Activated CD8-positive, alpha-beta memory T cell treated with anti-CD3 and anti-CD28 coated beads, Interleukin-2, amount 50 U/mL, for 1 hour (primary cell): ENCODE measurements at regions not wholly inside any gene's neighbourhood (a gene's known extent, or its start where the extent isn't known, plus 50 kb on each side); places are given as distances from the start of the nearest gene placed in this dataset.

Experiments
- DNase-seq: peaks from one replicate; pipeline ENCODE4 v3.0.0-alpha.2; 2020; ENCODE audit errors: extremely low read depth

DNA sequence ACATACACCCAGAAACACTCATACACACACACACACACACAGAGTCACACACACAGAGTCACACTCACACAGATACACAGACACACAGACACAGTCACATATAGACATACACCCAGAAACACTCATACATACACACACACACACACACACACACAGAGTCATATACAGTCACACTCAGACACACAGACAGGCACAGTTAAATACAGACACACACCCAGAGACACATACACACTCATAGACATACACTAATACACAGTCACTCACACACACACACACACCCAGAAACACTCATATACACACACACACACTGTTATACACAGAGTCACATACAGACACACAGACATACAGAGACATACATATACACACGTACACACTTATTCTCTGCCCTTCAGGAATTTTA is 250.9 kb downstream of the QKI start:
- no peak for DNase-seq

DNA sequence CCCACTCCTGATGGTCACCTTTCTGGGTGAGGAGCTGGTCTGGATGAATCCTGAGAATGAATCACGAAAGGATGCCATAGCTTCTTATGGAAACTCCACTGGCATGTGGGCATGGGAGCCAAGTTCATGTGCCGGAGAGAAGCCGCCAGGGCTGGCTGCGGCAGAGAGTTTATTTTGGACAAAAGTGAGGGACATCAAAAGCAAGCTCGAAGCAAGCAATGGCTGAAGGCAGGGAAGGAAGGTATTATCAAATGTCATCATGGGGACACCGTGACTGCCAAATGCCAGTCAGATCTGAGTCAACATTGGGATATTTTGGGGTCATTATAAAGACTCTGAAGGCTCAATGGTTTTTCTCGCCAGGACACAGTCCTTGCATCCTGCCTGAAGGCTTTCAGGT is 249.1 kb downstream of the QKI start:
- DNase-seq = no peak

DNA sequence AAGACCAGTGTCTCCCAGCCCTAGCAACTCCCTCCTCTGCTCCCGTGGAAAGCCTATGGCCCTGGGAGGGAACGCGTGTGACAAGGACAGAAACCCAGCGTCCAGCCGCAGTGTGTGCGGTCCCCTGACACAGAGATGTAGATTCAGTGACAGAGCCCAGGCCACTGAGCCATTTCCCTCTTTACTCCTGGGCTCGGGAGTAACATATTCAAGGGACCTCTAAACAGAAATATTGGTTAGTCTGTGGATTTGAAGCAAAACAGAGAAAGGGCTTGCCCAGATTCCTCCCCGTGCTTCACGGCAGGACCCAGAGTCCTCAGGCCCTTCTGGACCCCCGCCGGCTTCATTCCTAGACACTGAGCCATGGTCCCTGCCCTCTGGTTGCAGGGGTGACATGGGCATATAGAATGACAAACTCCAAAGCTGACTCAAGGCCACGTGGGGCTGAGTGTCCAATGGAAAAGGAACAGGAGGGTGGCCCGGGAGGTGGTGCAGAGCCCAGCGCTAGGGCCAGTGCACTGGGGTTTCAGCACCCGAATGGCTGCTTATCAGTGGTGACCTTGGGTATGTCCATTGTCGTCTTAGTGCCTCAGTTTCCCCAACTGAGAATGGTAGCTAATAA is 248.2 kb downstream of the QKI start:
- no peak for DNase-seq

DNA sequence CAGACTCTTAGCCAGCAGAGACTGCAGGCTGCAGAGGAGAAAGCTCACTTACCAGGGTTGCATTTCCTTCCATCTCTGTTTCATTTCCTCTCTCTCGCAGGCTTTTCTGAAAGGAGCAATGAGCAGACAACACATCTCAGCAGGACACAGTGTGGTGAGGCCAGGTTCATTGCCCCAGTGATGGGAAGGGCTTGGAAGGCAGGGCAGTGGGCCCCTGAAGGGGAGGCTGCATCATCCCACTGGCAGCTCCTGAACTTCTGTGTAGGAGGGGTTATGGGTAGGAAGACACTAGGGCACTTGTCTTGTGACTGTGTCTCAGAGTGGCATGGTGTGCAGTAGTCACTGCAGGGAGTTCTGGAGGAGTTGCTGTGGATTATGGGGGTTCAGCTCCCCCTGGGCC is 246.8 kb downstream of the QKI start:
- no peak for DNase-seq

DNA sequence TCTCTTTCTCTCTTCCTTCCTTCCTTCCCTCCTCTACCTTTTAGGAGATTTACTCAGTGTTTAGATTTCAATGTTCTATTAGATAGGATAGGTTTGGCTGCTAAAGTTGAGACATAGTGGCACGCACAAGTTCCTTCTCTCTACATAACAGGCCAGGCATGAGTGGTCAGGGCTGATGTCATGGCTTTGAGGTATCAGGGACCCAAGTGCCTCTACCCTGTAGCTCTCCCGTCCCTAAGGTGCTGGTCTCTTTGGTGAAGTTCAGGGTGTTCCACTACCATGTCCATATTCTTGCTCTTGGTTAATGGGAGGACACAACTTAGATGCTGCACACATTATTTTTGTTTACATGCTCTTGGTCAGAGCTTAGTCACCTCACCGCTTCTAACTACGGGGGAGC is 245.3 kb downstream of the QKI start:
- DNase-seq = no peak

DNA sequence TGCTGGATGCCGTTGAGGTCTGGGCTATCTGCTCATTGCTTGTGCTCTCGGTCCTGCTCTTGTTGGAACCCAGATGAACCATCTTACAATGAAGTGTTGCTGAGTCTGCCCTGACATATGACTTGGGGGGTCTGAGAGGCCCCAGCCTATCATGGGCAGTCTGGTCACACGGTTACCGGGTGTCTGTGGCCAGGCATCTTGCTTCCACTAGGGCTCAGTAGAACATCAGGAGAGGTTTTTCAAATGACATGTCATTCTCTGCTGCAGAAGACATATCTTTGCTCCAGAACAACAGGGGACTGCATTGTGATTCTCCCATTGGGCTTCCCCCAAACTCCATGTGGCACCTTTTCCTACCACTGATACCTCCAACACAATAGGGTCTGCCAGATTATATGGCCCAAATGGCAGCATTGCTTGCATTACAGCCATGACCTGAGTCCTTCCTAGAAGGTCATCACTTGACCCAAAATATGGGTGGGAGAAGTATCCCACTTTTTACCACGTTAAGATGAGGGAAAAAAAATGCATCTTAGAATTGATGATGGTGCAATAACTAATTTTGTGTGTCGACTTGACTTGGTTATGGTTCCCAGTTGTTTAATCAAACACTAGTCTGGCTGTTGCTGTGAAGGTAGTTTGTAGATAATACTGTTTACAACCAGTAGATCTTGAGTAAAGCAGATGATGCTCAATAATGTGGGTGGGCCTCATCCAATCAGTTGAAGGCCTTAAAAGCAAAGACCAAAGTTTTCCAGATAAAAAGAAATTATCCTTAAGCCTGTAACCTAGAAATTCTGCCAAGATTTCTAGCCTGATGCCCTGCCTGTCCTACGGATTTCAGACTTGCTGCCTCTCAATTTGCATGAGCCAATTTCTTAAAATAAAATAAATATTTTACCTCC is 241.0 kb downstream of the QKI start:
- DNase-seq = no peak

DNA sequence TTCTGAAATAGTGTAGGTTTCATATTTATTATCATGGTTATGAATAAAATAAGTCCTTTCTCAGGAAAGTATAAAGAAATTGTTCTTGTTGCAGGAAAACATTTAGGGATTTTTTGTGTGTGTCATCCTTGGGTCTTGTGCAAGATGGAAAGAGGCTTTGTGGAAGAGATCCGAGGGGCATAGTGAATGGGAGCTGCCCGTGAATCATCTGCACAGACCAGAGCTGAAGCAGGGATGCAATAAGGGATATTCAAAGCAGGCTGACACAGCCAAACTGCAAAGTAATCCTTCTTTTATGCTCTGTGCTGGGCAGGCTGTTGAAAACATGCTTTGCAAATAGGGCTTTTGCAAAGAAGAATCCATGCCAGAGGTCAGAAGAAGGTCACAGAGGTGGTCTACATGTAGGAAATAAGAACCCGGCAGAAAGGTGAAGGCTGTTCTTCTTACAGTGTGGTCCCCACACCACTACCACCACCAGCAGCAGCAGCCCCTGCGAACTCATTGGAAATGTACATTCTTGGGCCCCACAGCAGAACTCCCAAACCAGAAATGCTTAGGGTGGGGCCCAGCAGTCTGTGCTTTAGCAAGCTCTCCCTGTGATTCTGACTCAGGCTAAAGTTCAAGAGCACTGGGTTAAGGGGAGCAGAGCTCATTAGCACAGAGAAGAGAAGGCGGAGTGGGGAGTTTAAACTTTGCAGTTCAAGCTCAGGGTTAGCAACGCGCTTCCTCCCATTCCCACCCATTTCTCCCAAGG is 237.6 kb downstream of the QKI start:
- DNase-seq = no peak

DNA sequence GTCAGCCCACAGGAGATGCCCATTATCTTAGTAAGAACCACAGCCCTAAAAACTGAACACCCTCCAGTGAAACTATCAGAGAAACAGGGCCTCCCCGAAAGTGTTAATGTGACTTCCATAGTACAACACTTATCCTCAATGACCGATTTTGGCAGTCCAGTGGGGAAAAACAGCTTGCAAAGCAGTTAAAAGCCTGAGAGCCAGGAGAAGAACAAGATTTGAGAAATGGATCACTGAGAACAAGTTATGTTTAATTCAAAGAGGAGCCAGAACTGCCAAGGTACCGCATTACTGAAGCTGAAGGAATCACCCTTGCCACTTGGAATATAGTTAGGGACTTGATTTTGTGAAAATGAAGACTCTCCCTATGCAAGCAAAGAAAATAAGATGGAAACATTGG is 236.9 kb downstream of the QKI start:
- no peak for DNase-seq

DNA sequence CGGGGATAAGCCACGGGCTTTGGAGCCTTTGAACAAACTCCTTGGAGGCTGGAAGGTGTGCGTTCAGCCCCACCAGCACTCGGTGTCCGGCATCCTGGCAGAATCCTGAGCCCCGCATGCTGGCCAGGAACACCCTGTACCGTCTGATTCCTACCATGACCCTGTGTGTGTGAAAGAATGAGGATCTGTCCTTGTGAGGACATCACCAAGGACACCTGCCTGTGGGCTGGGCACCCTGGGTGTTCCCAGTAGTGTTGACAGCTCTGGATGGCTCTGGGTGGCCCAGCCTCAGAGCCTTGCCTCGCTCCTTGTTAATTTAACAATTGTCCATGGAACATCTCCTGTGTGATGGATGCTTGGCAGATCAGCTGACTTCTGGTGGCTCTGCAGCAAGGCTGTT is 234.3 kb downstream of the QKI start:
- no peak for DNase-seq

DNA sequence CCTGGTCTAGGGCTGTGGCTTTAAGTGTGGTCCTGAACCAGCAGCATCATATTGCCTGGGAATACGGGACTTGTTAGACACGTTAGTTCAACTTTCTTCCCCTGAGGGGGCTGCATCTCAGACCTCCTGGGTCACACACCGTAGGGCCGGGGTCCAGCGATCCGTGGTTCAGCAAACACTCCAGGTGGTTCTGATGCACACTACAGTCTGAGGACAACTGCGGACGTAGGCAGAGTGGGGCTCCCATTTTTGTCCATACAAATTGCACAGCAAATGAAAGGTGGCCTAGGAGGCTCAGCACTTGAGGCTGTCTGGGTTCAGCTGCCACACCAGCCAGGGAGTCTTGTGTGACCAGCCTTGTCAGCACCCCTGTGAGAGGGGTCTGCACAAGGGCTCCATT is 233.1 kb downstream of the QKI start:
- no peak for DNase-seq

DNA sequence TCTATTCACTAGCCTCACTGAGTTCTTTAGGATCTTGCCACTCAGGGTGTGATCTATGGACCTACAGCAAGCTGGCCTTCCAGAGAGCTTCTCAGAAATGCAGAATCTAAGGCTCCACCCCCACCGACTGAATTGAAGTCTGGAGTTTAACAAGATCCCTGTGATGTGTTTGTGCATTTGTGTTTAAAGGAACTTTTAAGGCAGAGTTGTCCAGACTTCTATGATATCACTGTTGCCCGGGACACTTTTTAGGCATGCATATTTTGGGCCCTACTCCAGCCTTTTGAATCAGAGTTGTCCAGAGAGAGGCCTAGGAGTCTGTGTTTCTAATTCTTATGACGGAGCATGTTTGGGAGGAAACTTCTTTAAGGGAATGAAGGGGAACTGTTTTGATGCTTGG is 232.3 kb downstream of the QKI start:
- no peak for DNase-seq

DNA sequence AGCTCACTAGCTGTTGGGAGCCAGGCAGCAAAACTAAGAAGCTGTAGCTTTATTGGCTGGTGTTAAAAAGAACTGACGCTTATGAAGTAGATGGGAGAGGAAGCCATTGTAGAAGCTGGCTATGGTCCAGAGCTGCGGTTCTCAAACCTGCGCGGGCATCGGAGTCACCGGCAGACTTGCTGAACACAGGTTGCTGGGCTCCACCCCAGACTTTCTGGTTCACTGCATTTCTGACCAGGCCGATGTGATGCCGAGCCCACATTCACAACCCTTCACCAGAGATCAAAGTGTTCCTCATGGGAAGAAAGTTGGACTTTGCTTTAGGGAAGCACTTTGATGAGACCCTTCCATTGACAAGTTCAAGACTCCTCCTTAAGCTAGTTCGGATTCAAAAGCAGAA is 231.6 kb downstream of the QKI start:
- DNase-seq = no peak

DNA sequence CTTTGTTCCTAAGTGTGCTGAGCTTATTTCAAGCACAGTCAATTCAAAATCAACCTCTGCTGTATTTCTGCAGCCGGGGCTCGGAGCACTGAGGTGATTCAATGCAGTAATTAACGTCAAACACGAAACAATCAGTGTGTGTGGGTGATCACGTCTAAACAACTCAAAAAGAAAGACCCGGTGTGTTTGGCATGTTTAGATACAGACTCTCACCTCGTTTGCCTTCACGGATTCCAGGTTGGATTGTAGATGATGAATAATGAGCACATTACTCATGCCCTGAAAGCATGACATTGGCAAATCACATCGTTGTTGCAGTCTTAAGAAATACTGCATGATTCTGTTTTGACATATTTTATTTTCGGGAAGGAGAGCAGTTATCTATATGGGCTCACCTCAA is 231.0 kb downstream of the QKI start:
- DNase-seq = no peak

DNA sequence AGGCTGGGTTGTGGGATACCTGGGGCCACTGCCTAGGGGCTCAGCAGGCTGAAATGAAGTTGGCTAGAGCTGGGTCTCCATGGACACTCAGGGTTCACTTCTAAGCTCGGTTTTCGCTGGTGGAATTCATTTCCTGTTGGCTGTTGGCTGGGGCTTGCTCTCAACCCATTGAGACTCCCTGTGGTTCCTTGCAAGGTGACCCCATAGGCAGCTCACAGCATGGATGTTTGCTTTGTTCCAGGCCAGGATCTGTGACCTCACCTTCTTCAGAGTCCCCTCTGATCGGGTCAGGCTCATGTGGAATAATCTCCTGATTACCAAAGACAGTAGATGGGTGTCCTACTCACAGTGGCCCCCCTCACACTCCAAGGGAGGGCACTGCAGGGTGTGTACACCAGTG is 229.3 kb downstream of the QKI start:
- DNase-seq = no peak

DNA sequence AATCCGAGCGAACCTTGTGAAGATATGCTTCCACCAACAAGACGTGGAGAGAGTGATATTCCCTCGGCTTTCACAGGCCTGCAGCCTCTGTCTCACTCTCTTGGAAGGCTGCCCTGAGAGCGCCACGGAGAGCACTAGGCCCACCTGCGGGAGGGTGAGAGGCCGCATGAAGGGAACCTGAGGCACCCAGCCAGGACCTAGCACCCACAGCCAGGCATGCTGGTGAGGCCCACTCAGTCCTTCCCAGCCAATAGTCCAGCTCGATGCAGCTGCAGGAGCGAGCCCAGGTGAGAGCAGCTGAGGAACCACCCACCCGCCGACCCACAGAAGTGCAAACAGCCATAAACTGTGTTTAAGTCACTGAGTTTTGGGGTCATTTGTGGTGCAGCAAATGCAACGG is 227.2 kb downstream of the QKI start:
- no peak for DNase-seq

DNA sequence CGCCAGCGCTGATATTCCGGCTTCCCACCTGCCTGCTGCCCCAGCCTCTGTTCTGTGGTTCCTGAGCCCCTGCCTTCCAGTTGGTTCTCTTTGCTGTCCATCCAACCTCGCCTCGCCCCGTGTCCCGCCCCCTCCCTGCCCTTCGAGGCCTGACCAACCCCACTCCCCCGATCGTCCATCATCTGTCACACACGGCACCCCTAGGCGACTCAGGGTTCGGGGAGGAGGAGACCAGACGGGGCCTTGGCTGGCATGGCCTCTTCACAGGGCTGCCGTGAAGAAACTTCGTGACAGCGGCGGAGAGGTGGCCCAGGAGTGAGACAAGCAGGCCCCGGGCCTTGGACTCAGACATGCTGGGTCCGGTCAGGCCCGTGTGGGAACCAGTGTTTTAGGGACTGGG is 226.1 kb downstream of the QKI start:
- DNase-seq = no peak

DNA sequence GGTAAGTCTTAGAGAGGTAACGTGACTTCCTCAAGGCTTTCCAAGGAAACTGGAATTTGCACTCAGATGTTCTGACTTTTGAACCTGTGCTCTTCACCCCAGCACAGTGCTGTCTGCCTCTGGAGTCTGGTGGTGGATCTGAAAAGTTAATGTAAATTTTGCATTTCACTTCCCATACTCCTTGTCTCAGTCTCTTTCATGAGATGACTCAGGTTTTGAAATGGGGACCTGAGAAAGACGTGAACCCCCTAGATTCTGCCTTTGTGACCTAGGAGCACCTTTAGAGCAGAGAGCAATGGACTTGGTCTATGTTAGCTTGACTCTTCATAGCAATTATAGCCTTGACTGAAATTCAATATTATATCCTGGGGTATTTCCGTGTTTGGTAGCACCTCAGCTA is 223.0 kb downstream of the QKI start:
- DNase-seq = no peak

DNA sequence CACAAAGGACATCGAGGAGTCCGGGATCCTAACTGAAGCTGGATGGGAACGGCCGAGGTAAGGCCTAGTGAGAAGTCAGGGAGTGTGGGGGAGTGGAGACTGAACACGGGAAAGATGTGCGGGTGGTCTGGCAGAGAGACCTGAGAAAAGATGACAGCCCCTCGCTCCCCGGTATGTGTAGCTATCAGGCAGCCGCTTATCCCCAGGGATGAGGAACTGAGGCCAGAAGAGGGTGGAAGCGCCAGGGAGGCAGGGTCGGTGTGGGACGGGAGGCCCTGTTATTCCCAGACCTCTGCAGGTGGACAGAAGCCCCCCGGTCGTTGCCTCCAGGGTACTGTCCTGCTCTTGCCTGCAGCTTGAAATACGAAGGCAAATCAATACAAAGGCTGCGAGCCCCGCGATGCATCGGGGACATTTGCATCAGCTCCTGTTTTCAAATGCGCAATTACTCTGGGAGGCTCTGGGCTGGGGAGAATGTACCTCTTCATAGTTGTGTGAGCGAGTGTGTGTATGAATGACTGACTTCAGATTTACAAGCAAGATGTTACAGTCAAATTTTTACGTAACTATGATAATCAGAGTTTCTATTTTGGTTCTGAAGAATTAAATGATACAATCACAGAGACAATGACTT is 221.3 kb downstream of the QKI start:
- DNase-seq = no peak

DNA sequence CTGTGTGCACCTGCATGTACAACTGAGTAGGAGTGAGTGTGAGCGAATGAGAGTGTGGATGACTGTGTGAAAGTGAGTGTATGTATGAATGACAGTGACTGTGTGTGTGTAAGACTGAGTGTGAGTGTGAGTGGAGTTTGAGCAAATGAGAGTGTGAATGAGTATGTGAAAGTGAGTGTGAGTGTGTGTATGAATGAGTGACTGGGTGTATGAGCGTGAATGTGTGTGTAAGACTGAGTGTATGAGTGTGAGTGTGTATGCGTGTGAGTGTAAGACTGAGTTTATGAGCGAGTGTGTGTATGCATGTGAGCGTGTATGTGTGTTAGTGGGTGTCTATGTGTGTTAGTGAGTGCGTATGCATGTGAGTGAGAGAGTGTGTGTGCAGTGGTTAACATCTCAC is 220.8 kb downstream of the QKI start:
- DNase-seq = no peak

DNA sequence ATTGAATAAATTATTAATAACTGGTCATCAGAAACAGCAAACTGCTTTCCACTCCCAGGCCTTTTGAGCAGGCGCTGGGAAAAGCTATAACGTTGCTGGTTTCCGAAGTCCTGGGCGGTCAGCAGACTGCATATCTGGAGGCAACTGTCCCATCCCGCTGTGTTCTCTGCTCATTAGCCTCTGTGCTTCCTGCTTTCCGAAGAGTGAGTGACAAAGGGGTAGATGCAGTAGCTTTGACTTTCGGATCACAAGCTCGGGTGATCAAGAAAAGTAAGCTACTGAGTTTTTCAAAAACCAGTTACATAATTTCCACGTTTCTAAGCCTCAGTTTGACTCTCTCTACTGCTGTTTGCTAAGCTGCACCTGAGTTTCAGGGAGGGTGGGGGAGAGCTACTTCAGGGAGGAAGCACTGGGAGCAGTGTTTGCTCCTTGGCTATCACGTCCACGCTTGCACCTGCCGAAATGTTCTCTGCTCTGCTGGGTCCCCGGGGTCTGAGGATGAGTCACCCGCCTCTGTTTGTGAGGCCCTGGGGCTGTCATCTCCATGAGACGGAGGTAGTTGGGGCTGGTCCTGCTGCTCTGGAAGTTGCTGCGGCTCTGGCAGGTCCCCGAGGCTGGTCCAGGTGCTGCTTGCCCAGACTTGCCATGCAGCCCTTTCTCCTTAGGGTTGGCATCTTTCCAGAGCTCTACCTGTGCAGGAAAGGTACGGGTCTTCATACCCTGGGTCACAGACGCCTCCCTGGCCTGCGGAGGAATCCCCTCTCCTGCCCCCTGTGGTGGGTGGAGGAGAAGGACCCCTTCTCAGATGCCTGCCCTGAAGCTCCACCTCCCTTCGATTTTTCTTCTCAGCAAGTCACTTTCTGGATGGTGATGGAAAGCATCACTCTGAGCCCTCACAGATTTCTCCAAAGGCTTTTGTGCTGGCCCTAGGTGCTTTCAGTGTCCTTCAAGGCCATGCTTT is 220.0 kb downstream of the QKI start:
- DNase-seq = no peak

DNA sequence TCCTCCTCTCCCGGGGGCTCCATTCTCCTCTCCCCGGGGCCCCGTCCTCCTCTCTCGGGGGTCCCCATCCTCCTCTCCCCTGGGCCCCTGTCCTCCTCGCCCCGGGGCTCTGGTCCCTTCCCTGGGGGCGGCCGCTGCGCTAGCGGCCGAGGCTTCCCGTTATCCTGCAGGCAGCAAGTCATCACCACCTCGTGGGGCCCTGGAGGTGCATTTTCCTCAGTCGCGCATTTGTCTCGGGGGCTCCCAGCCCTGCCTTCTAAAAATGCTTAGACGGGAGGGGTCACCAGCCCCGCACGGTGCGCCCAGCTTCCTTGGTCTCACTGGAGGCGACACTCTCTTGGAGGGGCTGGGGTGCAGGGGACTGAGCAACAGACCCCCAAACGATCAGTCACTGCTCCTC is 216.5 kb downstream of the QKI start:
- DNase-seq = no peak
